ENCODE measurements at regions not wholly inside any gene's neighbourhood (a gene's known extent, or its start where the extent isn't known, plus 50 kb on each side); places are given as distances from the start of the nearest gene placed in this dataset.

- TF ChIP-seq CTCF (IDR thresholded peaks at IDR 0.05) = no peak
- TF ChIP-seq EP300 (IDR thresholded peaks at IDR 0.05) = no peak
These were observed 149.7 kb upstream of the PIK3C3 start for GRCh38 chr18:41805341-41805740.
